GM12874 (cell line): ENCODE measurements at regions not wholly inside any gene's neighbourhood (a gene's known extent, or its start where the extent isn't known, plus 50 kb on each side); places are given as distances from the start of the nearest gene placed in this dataset.

Experiments used
- CTCF ChIP-seq: IDR thresholded peaks from 2 replicates; pipeline ENCODE4 v1.5.1; 2011; ENCODE audit warnings: low read depth, mild to moderate bottlenecking, control low read depth, low read length, moderate library complexity; ENCODE audit not compliant: insufficient read depth

- no peak for TF ChIP-seq CTCF
Observed at GRCh38 chr15:96089405-96090058, 241.0 kb upstream of the NR2F2 start.

GRCh38 chr15:96092186-96092585, 238.3 kb upstream of the NR2F2 start:
- TF ChIP-seq CTCF = no peak

- TF ChIP-seq CTCF = no peak
Observed at GRCh38 chr15:96093063-96093462, 237.4 kb upstream of the NR2F2 start.

- no peak for TF ChIP-seq CTCF
Observed at GRCh38 chr15:96097661-96098060, 232.8 kb upstream of the NR2F2 start.

GRCh38 chr15:96102631-96103030, 227.9 kb upstream of the NR2F2 start:
- TF ChIP-seq CTCF = no peak

- no peak for TF ChIP-seq CTCF
Observed at GRCh38 chr15:96106181-96106580, 224.3 kb upstream of the NR2F2 start.

GRCh38 chr15:96106628-96107027, 223.9 kb upstream of the NR2F2 start:
- no peak for TF ChIP-seq CTCF
